CD4-positive, alpha-beta memory T cell (primary cell): ENCODE measurements at regions not wholly inside any gene's neighbourhood (a gene's known extent, or its start where the extent isn't known, plus 50 kb on each side); places are given as distances from the start of the nearest gene placed in this dataset.

ENCODE experiments used
- CTCF ChIA-PET: fragments of 350-600 bp; sonication (Branson Sonifier 250); formaldehyde crosslinking; loops from one replicate; lab custom pipeline; 2021; ENCODE audit warnings: inconsistent platforms; ENCODE audit not compliant: partially characterized antibody; lab: Charles Lee
- POLR2A ChIA-PET: fragments of 350-600 bp; sonication (Branson Sonifier 250); formaldehyde crosslinking; loops from one replicate; lab custom pipeline; 2021; ENCODE audit not compliant: partially characterized antibody; lab: Charles Lee
- DNase-seq, 5 donors: peaks; one replicate each; pipeline versions ENCODE4 v3.0.0 to v3.0.0-alpha.2; 2020 to 2022; ENCODE audit warnings: mixed read lengths in 1 of 5
- H3K27ac ChIP-seq: one replicate; pipeline ENCODE4 v1.7.0; 2013; ENCODE audit warnings: low read depth, low read length
- H3K27me3 ChIP-seq: 2 replicates; pipeline ENCODE4 v1.7.0; 2013; ENCODE audit warnings: mild to moderate bottlenecking, low read length, moderate library complexity; ENCODE audit not compliant: insufficient read depth
- H3K36me3 ChIP-seq: 2 replicates; pipeline ENCODE4 v1.7.0; 2013; ENCODE audit warnings: mild to moderate bottlenecking, low read length, moderate library complexity; ENCODE audit not compliant: insufficient read depth
- H3K4me1 ChIP-seq: 2 replicates; pipeline ENCODE4 v1.7.0; 2013; ENCODE audit warnings: mild to moderate bottlenecking, low read length, moderate library complexity; ENCODE audit not compliant: insufficient read depth
- H3K4me3 ChIP-seq, 2 donors: one replicate each; pipeline ENCODE4 v1.7.0; 2013; ENCODE audit warnings: low read length in 2 of 2, mild to moderate bottlenecking in 1 of 2
- H3K9me3 ChIP-seq, 2 donors: one replicate each; pipeline ENCODE4 v1.7.0; 2013; ENCODE audit warnings: low read length in 2 of 2, control low read depth in 1 of 2; ENCODE audit not compliant: control insufficient read depth in 1 of 2
- H3K27ac Mint-ChIP-seq, 7 donors: one replicate each; pipeline ENCODE4 v1.8.0; 2020 to 2021; ENCODE audit warnings: mixed read lengths in 7 of 7, mild to moderate bottlenecking in 6 of 7, inconsistent platforms in 3 of 7, moderate library complexity in 3 of 7
- H3K27me3 Mint-ChIP-seq, 2 donors: one replicate each; pipeline ENCODE4 v1.8.0; 2020 to 2021; ENCODE audit warnings: mixed read lengths in 2 of 2
- H3K36me3 Mint-ChIP-seq, 2 donors: one replicate each; pipeline ENCODE4 v1.8.0; 2020 to 2021; ENCODE audit warnings: mixed read lengths in 2 of 2, inconsistent platforms in 1 of 2, mild to moderate bottlenecking in 1 of 2
- H3K4me1 Mint-ChIP-seq, 4 donors: one replicate each; pipeline ENCODE4 v1.8.0; 2020 to 2021; ENCODE audit warnings: mixed read lengths in 4 of 4, mild to moderate bottlenecking in 1 of 4
- H3K4me3 Mint-ChIP-seq, 8 donors: one replicate each; pipeline ENCODE4 v1.8.0; 2020 to 2021; ENCODE audit warnings: mixed read lengths in 8 of 8, mild to moderate bottlenecking in 7 of 8, moderate library complexity in 6 of 8, inconsistent platforms in 3 of 8
- H3K9me3 Mint-ChIP-seq, 8 donors: one replicate each; pipeline ENCODE4 v1.8.0; 2020 to 2021; ENCODE audit warnings: mixed read lengths in 8 of 8, mild to moderate bottlenecking in 5 of 8, inconsistent platforms in 3 of 8, moderate library complexity in 1 of 8
- intact Hi-C: fragments of 100-400 bp; cut with micrococcal nuclease; formaldehyde crosslinking; loops from one replicate; pipeline ENCODE4 v1.15.1; 2023

DNA sequence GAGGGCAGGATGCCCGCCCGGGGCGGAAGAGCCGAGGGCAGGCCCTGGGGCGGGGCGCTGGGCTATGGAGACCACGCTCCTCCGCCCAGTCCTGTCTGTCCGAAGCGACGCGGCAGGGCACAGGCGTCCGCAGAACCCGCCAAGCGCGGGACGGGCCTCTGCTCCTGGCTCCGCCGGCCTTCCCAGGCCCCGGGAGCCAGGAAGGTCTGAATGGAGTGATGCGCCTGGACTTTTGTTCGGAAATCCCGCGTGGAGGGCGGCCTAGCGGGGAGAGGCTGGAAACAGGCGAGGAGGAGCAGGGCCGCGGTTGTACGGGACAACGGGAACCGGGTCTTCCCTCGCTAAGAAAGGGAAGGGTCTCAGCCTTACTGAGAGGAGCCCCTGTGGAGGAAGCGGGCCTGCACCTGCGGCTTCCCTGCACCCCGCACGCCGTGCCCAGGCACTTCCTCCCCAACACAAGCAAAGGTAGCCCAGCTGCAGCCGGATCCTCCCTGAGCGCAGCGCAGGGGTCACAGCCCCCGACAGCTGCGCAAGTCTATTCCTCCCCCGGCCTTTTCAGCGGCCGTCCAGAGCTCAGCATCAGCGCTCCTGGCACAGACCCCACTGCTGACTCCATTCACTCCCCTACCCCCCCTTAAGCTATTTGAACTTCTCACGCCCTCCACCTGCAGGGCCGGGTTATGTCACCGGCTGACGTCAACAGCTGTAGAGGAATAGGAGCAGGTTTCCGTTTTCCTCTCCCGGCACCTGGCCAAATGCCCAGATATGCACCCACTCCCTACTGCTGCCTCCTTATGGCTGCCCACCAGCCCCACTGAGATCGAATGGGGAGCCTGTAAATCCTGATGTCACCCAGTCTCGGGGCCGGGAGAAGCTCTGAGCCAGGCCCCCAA lies 143.2 kb upstream of the RET start:
- H3K4me1 Mint-ChIP-seq, result peaks cover 4 to 15% (median 10%) of the 10 kb centered on the region in 4 donors

DNA sequence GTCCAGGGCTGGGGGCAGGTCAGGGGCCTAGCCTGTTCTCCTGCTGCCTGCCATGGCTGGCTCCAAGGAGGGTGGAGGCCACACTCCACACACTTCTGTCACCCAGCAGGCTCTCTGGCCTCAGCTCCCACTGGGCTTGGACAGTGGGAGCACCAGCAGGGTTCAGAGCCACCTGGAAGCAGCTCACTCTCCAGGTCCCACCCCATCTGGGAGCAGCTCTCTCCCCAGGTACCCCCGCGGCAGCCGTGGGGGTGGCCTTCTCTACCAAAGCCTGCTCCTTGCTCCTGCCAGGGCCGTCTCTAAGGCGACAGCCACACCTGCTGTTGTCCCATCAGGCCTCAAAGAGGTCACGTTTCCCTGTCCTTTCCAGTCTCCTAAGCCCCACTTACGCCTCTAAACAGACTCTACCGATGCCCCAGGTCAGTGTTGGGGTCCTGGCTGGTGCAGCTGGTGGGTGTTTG lies 142.5 kb upstream of the RET start:
- no peaks in the 10 kb centered on the region for H3K36me3 Mint-ChIP-seq
- H3K27ac Mint-ChIP-seq, result peak overlapping the region in 1 of 7 donors; percentile 49
- no peak for DNase-seq
- no peaks in the 10 kb centered on the region for H3K4me1 ChIP-seq
- intact Hi-C loops, result no loop called here
- no peaks in the 10 kb centered on the region for H3K36me3 ChIP-seq
- peaks cover 13 to 24% of the 10 kb centered on the region in 2 donors for H3K27me3 Mint-ChIP-seq
- POLR2A ChIA-PET, result interaction anchor here (1.0 kb wide), 1 partner anchor 204 kb away, joined by 3 read pairs; the partner anchor contains the start of gene CSGALNACT2
- no peak overlapping the region for H3K4me3 ChIP-seq
- peaks cover 0 to 1% (median 0%) of the 10 kb centered on the region in 8 donors for H3K9me3 Mint-ChIP-seq
- H3K27me3 ChIP-seq, result no peaks in the 10 kb centered on the region
- peaks cover 4 to 15% (median 10%) of the 10 kb centered on the region in 4 donors for H3K4me1 Mint-ChIP-seq
- CTCF ChIA-PET, result interaction anchor here (0.6 kb wide), 1 partner anchor 11 kb away, joined by 3 read pairs; no protein-coding TSS in a partner anchor
- H3K9me3 ChIP-seq, result no peaks in the 10 kb centered on the region
- H3K4me3 Mint-ChIP-seq, result peak overlapping the region in 5 of 8 donors; percentile 58 to 84 (median 76)
- H3K27ac ChIP-seq, result no peak overlapping the region

More for the DNA sequence above, 143.2 kb upstream of the RET start:
- H3K27me3 ChIP-seq, result no peaks in the 10 kb centered on the region
- POLR2A ChIA-PET, result interaction anchor here (1.0 kb wide), 1 partner anchor 204 kb away, joined by 3 read pairs; the partner anchor contains the start of gene CSGALNACT2
- H3K4me1 ChIP-seq, result no peaks in the 10 kb centered on the region
- H3K4me3 Mint-ChIP-seq, result peak overlapping the region; percentile 61 to 84 (median 79)
- peak in 4 of 5 donors; percentile 17 to 56 (median 21) for DNase-seq
- no peak overlapping the region for H3K27ac ChIP-seq
- H3K9me3 ChIP-seq, result no peaks in the 10 kb centered on the region
- intact Hi-C loops, result no loop called here
- no peaks in the 10 kb centered on the region for H3K36me3 ChIP-seq
- CTCF ChIA-PET, result interaction anchor here (0.6 kb wide), 1 partner anchor 12 kb away, joined by 3 read pairs; no protein-coding TSS in a partner anchor
- no peak overlapping the region for H3K4me3 ChIP-seq
- peak overlapping the region in 5 of 7 donors; percentile 36 to 71 (median 59) for H3K27ac Mint-ChIP-seq
- peaks cover 13 to 24% of the 10 kb centered on the region in 2 donors for H3K27me3 Mint-ChIP-seq
- H3K36me3 Mint-ChIP-seq, result no peaks in the 10 kb centered on the region
- H3K9me3 Mint-ChIP-seq, result peaks cover 0 to 1% (median 0%) of the 10 kb centered on the region in 8 donors

DNA sequence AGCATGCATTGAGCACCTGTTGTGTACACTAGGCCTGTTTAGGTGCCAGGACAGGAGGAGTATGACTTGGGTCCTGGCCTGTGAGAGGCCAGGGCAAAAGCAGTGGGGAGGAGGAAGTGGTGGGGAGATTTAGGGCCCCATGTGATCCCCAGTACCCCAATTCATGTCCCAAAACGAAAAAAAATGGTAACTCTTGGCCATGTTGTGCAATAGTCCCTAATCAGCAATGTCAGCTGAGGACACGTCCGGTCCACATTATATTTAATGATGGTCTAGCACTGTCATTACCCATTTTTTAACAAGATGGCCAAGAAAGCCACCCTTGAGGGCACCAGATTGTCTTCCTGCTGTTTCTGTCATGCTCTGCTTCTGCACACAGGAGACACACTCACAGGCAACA lies 142.0 kb upstream of the RET start:
- intact Hi-C loops, result no loop called here
- Mint-ChIP-seq H3K4me3 (peak overlapping the region in 3 of 8 donors; percentile 17 to 71 (median 62)), H3K36me3 (no peaks in the 10 kb centered on the region), H3K9me3 (peaks cover 0 to 1% (median 0%) of the 10 kb centered on the region in 8 donors), H3K4me1 (peaks cover 4 to 15% (median 10%) of the 10 kb centered on the region in 4 donors), H3K27me3 (peaks cover 13 to 24% of the 10 kb centered on the region in 2 donors), H3K27ac (peak overlapping the region in 1 of 7 donors; percentile 49)
- no peaks in the 10 kb centered on the region for H3K4me1 ChIP-seq
- no peak overlapping the region for H3K4me3 ChIP-seq
- DNase-seq, result no peak
- no peaks in the 10 kb centered on the region for H3K9me3 ChIP-seq
- no peaks in the 10 kb centered on the region for H3K27me3 ChIP-seq
- ChIA-PET POLR2A (no interaction called here), CTCF (no interaction called here)
- H3K27ac ChIP-seq, result no peak overlapping the region
- H3K36me3 ChIP-seq, result no peaks in the 10 kb centered on the region

DNA sequence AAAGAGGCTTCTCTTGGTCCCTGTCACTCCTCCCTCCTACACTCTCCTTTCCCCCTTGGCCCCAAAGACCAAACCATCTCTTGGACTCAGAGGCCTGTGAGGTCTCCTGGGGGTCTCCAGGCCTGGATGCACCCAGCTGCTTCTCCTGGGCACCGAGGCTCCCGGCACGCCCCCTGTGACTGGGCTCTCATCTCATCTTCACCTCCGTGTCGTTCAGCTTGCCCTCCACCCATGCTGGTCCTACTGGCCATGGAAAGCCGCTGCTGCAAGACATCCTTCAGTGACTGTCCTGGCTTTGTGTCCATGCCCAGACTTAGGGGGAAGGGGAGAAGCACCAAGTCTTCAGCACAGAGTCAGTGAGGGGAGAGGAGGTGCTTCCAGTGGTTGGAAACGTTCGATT lies 141.4 kb upstream of the RET start:
- H3K4me3 Mint-ChIP-seq, result no peak overlapping the region
- POLR2A ChIA-PET, result no interaction called here

DNA sequence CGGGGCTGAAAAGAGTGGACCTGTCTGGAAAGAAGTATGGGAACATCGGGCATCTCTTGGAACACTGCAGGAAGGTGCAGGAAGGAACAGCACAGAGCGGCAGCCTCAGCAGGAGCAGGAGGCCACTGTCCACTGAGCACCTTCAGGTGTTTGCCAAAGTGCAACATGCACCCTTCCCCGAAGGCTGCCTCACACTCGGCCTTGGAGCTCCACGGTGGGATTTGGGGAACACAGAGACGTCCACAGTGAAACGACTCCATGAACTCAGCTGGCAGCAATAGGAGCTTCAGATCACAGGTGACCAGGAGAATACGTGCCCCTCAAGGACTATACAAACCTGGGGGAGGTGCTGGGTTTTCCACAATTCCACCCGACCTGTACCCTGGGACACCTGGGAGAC lies 140.3 kb upstream of the RET start:
- peaks cover 4 to 15% (median 10%) of the 10 kb centered on the region in 4 donors for H3K4me1 Mint-ChIP-seq
- no peaks in the 10 kb centered on the region for H3K36me3 Mint-ChIP-seq
- H3K9me3 Mint-ChIP-seq, result no peaks in the 10 kb centered on the region
- no peak overlapping the region for H3K27ac ChIP-seq
- H3K27me3 ChIP-seq, result no peaks in the 10 kb centered on the region
- no peak overlapping the region for H3K27ac Mint-ChIP-seq
- POLR2A ChIA-PET, result no interaction called here
- no peak overlapping the region for H3K4me3 ChIP-seq
- CTCF ChIA-PET, result no interaction called here
- H3K9me3 ChIP-seq, result no peaks in the 10 kb centered on the region
- no peak for DNase-seq
- H3K27me3 Mint-ChIP-seq, result peaks cover 12 to 18% of the 10 kb centered on the region in 2 donors
- no peaks in the 10 kb centered on the region for H3K4me1 ChIP-seq
- H3K4me3 Mint-ChIP-seq, result no peak overlapping the region
- intact Hi-C loops, result no loop called here
- no peaks in the 10 kb centered on the region for H3K36me3 ChIP-seq

More for the DNA sequence above, 141.4 kb upstream of the RET start:
- no peak overlapping the region for H3K27ac ChIP-seq
- CTCF ChIA-PET, result no interaction called here
- Mint-ChIP-seq H3K4me1 (peaks cover 4 to 15% (median 10%) of the 10 kb centered on the region in 4 donors), H3K9me3 (peaks cover 0 to 1% (median 0%) of the 10 kb centered on the region in 8 donors), H3K27me3 (peaks cover 13 to 21% of the 10 kb centered on the region in 2 donors), H3K36me3 (no peaks in the 10 kb centered on the region), H3K27ac (no peak overlapping the region)
- no peaks in the 10 kb centered on the region for H3K4me1 ChIP-seq
- no peaks in the 10 kb centered on the region for H3K27me3 ChIP-seq
- no peaks in the 10 kb centered on the region for H3K36me3 ChIP-seq
- no peak for DNase-seq
- no peaks in the 10 kb centered on the region for H3K9me3 ChIP-seq
- intact Hi-C loops, result no loop called here
- no peak overlapping the region for H3K4me3 ChIP-seq

DNA sequence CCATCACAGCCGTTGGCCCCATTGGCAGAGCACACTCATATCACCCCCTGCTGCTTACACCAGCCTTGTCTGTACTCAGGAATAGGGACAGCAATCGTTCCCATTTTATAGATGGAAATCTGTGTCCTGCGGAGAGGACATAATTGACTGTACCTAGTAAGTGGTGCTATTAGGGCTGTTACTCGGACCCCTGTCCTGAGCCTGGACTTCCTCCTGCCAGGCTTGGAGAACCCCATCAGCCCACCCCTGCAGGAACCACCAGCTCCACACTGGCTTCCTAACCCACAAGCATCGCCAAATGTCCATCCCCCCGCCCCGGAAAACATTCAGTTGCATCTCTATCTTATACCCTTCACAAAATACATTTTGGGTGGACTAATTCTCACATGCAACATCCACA lies 139.8 kb upstream of the RET start:
- Mint-ChIP-seq H3K27ac (no peak overlapping the region), H3K4me1 (peaks cover 1 to 15% (median 10%) of the 10 kb centered on the region in 4 donors), H3K36me3 (no peaks in the 10 kb centered on the region), H3K9me3 (no peaks in the 10 kb centered on the region), H3K27me3 (peaks cover 12 to 16% of the 10 kb centered on the region in 2 donors), H3K4me3 (no peak overlapping the region)
- ChIA-PET POLR2A (no interaction called here), CTCF (no interaction called here)
- H3K4me1 ChIP-seq, result no peaks in the 10 kb centered on the region
- H3K4me3 ChIP-seq, result no peak overlapping the region
- intact Hi-C loops, result no loop called here
- no peaks in the 10 kb centered on the region for H3K36me3 ChIP-seq
- no peaks in the 10 kb centered on the region for H3K9me3 ChIP-seq
- H3K27ac ChIP-seq, result no peak overlapping the region
- no peaks in the 10 kb centered on the region for H3K27me3 ChIP-seq
- DNase-seq, result no peak

DNA sequence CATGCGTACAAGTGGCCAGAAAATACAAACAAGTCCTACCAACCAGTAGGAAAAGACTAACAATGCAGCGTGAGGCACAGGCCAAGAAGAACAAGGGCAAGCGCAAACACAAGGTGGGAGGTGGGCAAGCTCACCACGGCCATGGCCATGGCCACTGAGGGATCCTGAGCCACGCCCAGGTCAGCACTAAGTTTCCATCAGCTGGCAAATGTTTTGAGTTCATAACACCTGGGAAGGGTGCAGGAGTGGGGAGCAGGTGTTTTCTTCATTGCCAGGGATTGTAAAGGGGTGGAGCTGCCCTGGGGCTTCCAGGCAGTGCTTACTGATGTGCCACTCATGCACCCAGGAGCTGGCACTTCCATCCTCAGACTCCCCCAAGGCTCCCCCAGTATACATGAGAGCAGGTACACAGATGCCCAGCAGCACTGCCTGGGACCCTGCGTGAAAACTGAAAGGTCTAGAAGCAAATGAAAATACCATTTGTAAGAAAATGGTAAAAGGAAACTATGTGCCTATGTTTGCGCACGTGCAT lies 139.2 kb upstream of the RET start:
- no peak overlapping the region for H3K4me3 Mint-ChIP-seq
- H3K36me3 Mint-ChIP-seq, result no peaks in the 10 kb centered on the region
- POLR2A ChIA-PET, result no interaction called here
- H3K9me3 Mint-ChIP-seq, result no peaks in the 10 kb centered on the region
- peaks cover 13 to 15% of the 10 kb centered on the region in 2 donors for H3K27me3 Mint-ChIP-seq
- H3K36me3 ChIP-seq, result no peaks in the 10 kb centered on the region
- no peaks in the 10 kb centered on the region for H3K27me3 ChIP-seq
- CTCF ChIA-PET, result no interaction called here
- H3K4me1 Mint-ChIP-seq, result peaks cover 1 to 15% (median 10%) of the 10 kb centered on the region in 4 donors
- no peak overlapping the region for H3K4me3 ChIP-seq
- no peak overlapping the region for H3K27ac Mint-ChIP-seq
- intact Hi-C loops, result no loop called here
- H3K4me1 ChIP-seq, result no peaks in the 10 kb centered on the region
- no peak overlapping the region for H3K27ac ChIP-seq
- DNase-seq, result no peak
- H3K9me3 ChIP-seq, result no peaks in the 10 kb centered on the region
